GM12864 (cell line): ENCODE measurements at regions not wholly inside any gene's neighbourhood (a gene's known extent, or its start where the extent isn't known, plus 50 kb on each side); places are given as distances from the start of the nearest gene placed in this dataset.

Source experiments
- DNase-seq: peaks from one replicate; pipeline ENCODE4 v3.0.0-alpha.2; 2011; ENCODE audit warnings: low read depth
- H3K4me3 ChIP-seq: 2 replicates; pipeline ENCODE4 v1.5.1; 2011; ENCODE audit warnings: mild to moderate bottlenecking, low read depth, low read length, control low read depth
- CTCF ChIP-seq: IDR thresholded peaks from 2 replicates; pipeline ENCODE4 v1.5.1; 2011; ENCODE audit warnings: low read depth, mild to moderate bottlenecking, moderate library complexity, low read length, control low read depth, inconsistent platforms; ENCODE audit errors: missing control alignments

GRCh38 chr13:30121244-30121643 lies 186.1 kb downstream of the KATNAL1 start:
- H3K4me3 ChIP-seq, result no peak overlapping the region
- no peak for TF ChIP-seq CTCF
- DNase-seq, result no peak

DNA sequence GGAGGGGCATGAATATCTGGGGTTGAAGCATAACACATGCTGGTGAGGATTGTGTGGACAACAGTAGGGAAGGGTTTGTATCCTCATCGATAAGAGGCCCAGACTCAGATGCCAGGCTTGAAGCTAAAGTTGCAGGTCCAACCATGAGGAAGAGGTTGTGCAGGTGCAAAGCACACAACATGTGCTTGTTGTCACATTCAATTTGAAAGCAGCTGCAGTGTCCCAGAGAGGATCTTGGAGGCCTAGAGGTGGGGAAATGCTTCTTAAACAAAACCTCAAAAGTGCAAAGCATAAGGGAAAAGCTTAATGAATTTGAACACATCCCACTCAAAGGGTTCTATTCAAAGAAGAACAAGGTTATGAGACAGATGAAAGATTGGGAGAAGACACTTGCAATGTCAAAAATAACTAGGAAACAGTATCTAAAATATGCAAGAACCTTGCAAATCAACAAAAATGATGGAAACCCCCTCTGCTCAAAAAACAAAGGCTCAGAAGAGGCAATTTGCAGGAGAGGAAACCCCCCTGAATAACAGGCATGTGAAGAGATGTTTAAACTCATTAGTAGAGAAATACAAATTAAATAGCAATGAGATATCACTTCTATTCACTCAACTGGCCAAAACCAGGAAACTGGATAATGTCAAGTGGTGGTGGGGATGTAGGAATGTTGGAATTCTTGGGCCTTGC lies 187.1 kb downstream of the KATNAL1 start:
- H3K4me3 ChIP-seq, result no peak overlapping the region
- no peak for DNase-seq
- no peak for TF ChIP-seq CTCF

GRCh38 chr13:30119476-30119875 lies 187.9 kb downstream of the KATNAL1 start:
- no peak overlapping the region for H3K4me3 ChIP-seq
- TF ChIP-seq CTCF, result no peak
- DNase-seq, result no peak

- TF ChIP-seq CTCF, result no peak
- no peak for DNase-seq
- no peak overlapping the region for H3K4me3 ChIP-seq
Observed at GRCh38 chr13:30116379-30116778, 191.0 kb downstream of the KATNAL1 start.

- TF ChIP-seq CTCF, result no peak
- DNase-seq, result no peak
- peak overlapping the region; percentile 70; the same call in 1 of the 2 replicates for H3K4me3 ChIP-seq
Observed at GRCh38 chr13:30115257-30115600, 192.1 kb downstream of the KATNAL1 start.

GRCh38 chr13:30114571-30115256 lies 192.6 kb downstream of the KATNAL1 start:
- H3K4me3 ChIP-seq, result peak overlapping the region; percentile 70
- peak; percentile 90 for TF ChIP-seq CTCF

More at GRCh38 chr13:30114571-30115256, 192.6 kb downstream of the KATNAL1 start:
- DNase-seq, result peak; percentile 58
